Panc1 (cell line): ENCODE measurements at regions not wholly inside any gene's neighbourhood (a gene's known extent, or its start where the extent isn't known, plus 50 kb on each side); places are given as distances from the start of the nearest gene placed in this dataset.

Experiments used
- POLR2AphosphoS5 ChIP-seq: IDR thresholded peaks from 2 replicates; pipeline ENCODE4 v1.6.1; 2012; ENCODE audit warnings: mild to moderate bottlenecking, low read depth, low read length, moderate library complexity
- SIN3A ChIP-seq: IDR thresholded peaks from 2 replicates; pipeline ENCODE4 v1.6.1; 2012; ENCODE audit warnings: low read depth, mild to moderate bottlenecking, low read length, moderate library complexity, borderline replicate concordance; ENCODE audit not compliant: insufficient read depth
- TCF7L2 ChIP-seq: IDR thresholded peaks from 2 replicates; pipeline ENCODE4 v1.6.1; 2011; ENCODE audit warnings: mild to moderate bottlenecking, low read depth, low read length, inconsistent platforms
- TF ChIP-seq, protein P1 (sequence below): fragments of 450-650 bp; IDR thresholded peaks from 2 replicates; pipeline ENCODE4 v1.5.1; 2017; ENCODE audit warnings: mild to moderate bottlenecking
- TF ChIP-seq, protein P2 (sequence below), 2 experiments: IDR thresholded peaks; 2 replicates each; pipeline ENCODE4 v1.6.1; 2011 to 2012; ENCODE audit warnings: low read depth in 2 of 2, control low read depth in 1 of 2, low read length in 1 of 2, mild to moderate bottlenecking in 1 of 2, moderate library complexity in 1 of 2; ENCODE audit not compliant: insufficient read depth in 1 of 2

DNA sequence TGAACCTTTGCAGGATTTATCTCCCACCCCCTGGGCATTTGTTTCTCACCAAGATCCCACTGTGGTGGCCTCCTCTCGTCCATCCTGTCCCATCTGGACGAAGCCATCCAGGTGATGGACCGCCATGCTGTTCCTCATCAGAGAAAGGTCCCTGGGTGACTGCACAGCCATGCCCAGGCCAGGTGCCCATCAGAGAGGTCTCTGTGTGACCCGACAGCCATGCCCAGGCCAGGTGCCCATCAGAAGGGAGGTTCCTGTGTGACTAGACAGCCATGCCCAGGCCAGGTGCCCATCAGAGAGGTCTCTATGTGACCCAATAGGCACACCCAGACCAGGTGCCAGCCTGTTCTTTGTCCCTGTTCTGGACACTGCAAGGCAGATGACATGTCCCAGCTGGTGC lies 360.9 kb upstream of the SALL3 start:
- TF ChIP-seq POLR2AphosphoS5 (no peak), TCF7L2 (no peak), SIN3A (no peak)
- TF ChIP-seq, protein P1, sequence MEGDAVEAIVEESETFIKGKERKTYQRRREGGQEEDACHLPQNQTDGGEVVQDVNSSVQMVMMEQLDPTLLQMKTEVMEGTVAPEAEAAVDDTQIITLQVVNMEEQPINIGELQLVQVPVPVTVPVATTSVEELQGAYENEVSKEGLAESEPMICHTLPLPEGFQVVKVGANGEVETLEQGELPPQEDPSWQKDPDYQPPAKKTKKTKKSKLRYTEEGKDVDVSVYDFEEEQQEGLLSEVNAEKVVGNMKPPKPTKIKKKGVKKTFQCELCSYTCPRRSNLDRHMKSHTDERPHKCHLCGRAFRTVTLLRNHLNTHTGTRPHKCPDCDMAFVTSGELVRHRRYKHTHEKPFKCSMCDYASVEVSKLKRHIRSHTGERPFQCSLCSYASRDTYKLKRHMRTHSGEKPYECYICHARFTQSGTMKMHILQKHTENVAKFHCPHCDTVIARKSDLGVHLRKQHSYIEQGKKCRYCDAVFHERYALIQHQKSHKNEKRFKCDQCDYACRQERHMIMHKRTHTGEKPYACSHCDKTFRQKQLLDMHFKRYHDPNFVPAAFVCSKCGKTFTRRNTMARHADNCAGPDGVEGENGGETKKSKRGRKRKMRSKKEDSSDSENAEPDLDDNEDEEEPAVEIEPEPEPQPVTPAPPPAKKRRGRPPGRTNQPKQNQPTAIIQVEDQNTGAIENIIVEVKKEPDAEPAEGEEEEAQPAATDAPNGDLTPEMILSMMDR = no peak
- TF ChIP-seq, protein P2, sequence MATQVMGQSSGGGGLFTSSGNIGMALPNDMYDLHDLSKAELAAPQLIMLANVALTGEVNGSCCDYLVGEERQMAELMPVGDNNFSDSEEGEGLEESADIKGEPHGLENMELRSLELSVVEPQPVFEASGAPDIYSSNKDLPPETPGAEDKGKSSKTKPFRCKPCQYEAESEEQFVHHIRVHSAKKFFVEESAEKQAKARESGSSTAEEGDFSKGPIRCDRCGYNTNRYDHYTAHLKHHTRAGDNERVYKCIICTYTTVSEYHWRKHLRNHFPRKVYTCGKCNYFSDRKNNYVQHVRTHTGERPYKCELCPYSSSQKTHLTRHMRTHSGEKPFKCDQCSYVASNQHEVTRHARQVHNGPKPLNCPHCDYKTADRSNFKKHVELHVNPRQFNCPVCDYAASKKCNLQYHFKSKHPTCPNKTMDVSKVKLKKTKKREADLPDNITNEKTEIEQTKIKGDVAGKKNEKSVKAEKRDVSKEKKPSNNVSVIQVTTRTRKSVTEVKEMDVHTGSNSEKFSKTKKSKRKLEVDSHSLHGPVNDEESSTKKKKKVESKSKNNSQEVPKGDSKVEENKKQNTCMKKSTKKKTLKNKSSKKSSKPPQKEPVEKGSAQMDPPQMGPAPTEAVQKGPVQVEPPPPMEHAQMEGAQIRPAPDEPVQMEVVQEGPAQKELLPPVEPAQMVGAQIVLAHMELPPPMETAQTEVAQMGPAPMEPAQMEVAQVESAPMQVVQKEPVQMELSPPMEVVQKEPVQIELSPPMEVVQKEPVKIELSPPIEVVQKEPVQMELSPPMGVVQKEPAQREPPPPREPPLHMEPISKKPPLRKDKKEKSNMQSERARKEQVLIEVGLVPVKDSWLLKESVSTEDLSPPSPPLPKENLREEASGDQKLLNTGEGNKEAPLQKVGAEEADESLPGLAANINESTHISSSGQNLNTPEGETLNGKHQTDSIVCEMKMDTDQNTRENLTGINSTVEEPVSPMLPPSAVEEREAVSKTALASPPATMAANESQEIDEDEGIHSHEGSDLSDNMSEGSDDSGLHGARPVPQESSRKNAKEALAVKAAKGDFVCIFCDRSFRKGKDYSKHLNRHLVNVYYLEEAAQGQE (IDR thresholded peaks at IDR 0.05; ENCODE audit: insufficient read depth in 1 of 2, low read depth in 2 of 2, low read length in 1 of 2) = no peak
